GM23338 (cell line): ENCODE measurements at regions not wholly inside any gene's neighbourhood (a gene's known extent, or its start where the extent isn't known, plus 50 kb on each side); places are given as distances from the start of the nearest gene placed in this dataset.

ENCODE experiments used
- ATAC-seq: fragments of 200-7000 bp; cut with Tn5 transposase; 3 replicates; pipeline ENCODE4 v1.9.1; 2020
- DNase-seq: peaks from one replicate; pipeline ENCODE4 v3.0.0-alpha.2; 2015; ENCODE audit warnings: low spot score
- H2AFZ ChIP-seq: fragments of 200-600 bp; sonication (generic); 2 replicates; pipeline ENCODE4 v1.8.0; 2016; ENCODE audit warnings: antibody characterized with exemption, mild to moderate bottlenecking, moderate library complexity
- H3F3A ChIP-seq: fragments of 200-600 bp; sonication (generic); replicated peaks from 2 replicates; pipeline ENCODE4 v1.8.0; 2017; ENCODE audit warnings: antibody characterized with exemption, mixed run types, low read depth
- H3K27ac ChIP-seq: fragments of 200-600 bp; sonication (generic); 2 replicates; pipeline ENCODE4 v1.6.1; 2016; ENCODE audit warnings: low read depth
- H3K27me3 ChIP-seq: fragments of 200-600 bp; sonication (generic); 2 replicates; pipeline ENCODE4 v1.8.0; 2016; ENCODE audit warnings: mild to moderate bottlenecking, mixed run types, moderate library complexity; ENCODE audit not compliant: insufficient read depth
- H3K36me3 ChIP-seq: fragments of 200-600 bp; sonication (generic); 2 replicates; pipeline ENCODE4 v1.8.0; 2016; ENCODE audit warnings: mild to moderate bottlenecking; ENCODE audit not compliant: insufficient read depth
- H3K4me1 ChIP-seq: fragments of 200-600 bp; sonication (generic); 2 replicates; pipeline ENCODE4 v1.8.0; 2016; ENCODE audit warnings: mild to moderate bottlenecking, moderate library complexity; ENCODE audit not compliant: insufficient read depth
- H3K4me2 ChIP-seq: fragments of 200-600 bp; sonication (generic); 2 replicates; pipeline ENCODE4 v1.7.1; 2017; ENCODE audit warnings: mixed run types
- H3K4me3 ChIP-seq: fragments of 200-600 bp; sonication (generic); 2 replicates; pipeline ENCODE4 v1.6.1; 2016; ENCODE audit warnings: mixed run types
- H3K79me2 ChIP-seq: fragments of 200-600 bp; sonication (generic); replicated peaks from 2 replicates; pipeline ENCODE4 v1.8.0; 2017; ENCODE audit warnings: mild to moderate bottlenecking; ENCODE audit not compliant: insufficient read depth
- H3K9me2 ChIP-seq: fragments of 200-600 bp; sonication (generic); 2 replicates; pipeline ENCODE4 v1.8.0; 2017; ENCODE audit not compliant: insufficient read depth
- H4K20me1 ChIP-seq: fragments of 200-600 bp; sonication (generic); replicated peaks from 2 replicates; pipeline ENCODE4 v1.8.0; 2017; ENCODE audit warnings: mild to moderate bottlenecking; ENCODE audit not compliant: insufficient read depth
- H3K27ac Mint-ChIP-seq: 2 replicates; pipeline ENCODE4 v1.8.0; 2020; ENCODE audit warnings: inconsistent platforms, mild to moderate bottlenecking, moderate library complexity, mixed read lengths
- H3K27me3 Mint-ChIP-seq: 3 replicates; pipeline ENCODE4 v1.8.0; 2022; ENCODE audit warnings: low read depth, mild to moderate bottlenecking, moderate library complexity, mixed read lengths, inconsistent platforms; ENCODE audit not compliant: insufficient read depth, poor library complexity
- H3K36me3 Mint-ChIP-seq: 3 replicates; pipeline ENCODE4 v1.8.0; 2021; ENCODE audit warnings: low read depth, mild to moderate bottlenecking, inconsistent platforms, moderate library complexity, mixed read lengths
- H3K4me1 Mint-ChIP-seq: 3 replicates; pipeline ENCODE4 v1.8.0; 2020; ENCODE audit warnings: mild to moderate bottlenecking, inconsistent platforms, mixed read lengths
- H3K4me3 Mint-ChIP-seq: 3 replicates; pipeline ENCODE4 v1.8.0; 2021; ENCODE audit warnings: moderate library complexity, mild to moderate bottlenecking, inconsistent platforms, mixed read lengths
- H3K9me3 Mint-ChIP-seq: 3 replicates; pipeline ENCODE4 v1.8.0; 2020; ENCODE audit warnings: moderate library complexity, mild to moderate bottlenecking, inconsistent platforms, mixed read lengths
- CREB1 ChIP-seq: fragments of 250-450 bp; sonication (Bioruptor Pico); IDR thresholded peaks from 2 replicates; pipeline ENCODE4 v1.5.0; 2020; ENCODE audit warnings: low read depth, mild to moderate bottlenecking, moderate library complexity
- CTCF ChIP-seq, 2 experiments: fragments of 200-600 bp in 1 of 2; sonication (generic) in 1 of 2; conservative IDR thresholded peaks; 2 replicates each; pipeline versions ENCODE4 v1.5.1 to v1.6.1; 2016 to 2017; ENCODE audit warnings: antibody characterized with exemption in 2 of 2, low read depth in 2 of 2, mild to moderate bottlenecking in 2 of 2, moderate library complexity in 1 of 2
- EZH2 ChIP-seq: fragments of 200-600 bp; sonication (generic); IDR thresholded peaks from one replicate; pipeline ENCODE4 v1.8.0; 2017; ENCODE audit warnings: antibody characterized with exemption, mild to moderate bottlenecking, low read depth; ENCODE audit not compliant: unreplicated experiment
- EZH2phosphoT487 ChIP-seq: fragments of 200-600 bp; sonication (generic); IDR thresholded peaks from one replicate; pipeline ENCODE4 v1.8.1; 2018; ENCODE audit warnings: antibody characterized with exemption; ENCODE audit not compliant: unreplicated experiment
- JUNB ChIP-seq: IDR thresholded peaks from one replicate; pipeline ENCODE4 v1.6.1; 2016; ENCODE audit warnings: antibody characterized with exemption; ENCODE audit not compliant: unreplicated experiment
- NANOG ChIP-seq: IDR thresholded peaks from 2 replicates; pipeline ENCODE4 v1.6.1; 2016; ENCODE audit warnings: antibody characterized with exemption, borderline replicate concordance
- POLR2AphosphoS5 ChIP-seq: IDR thresholded peaks from 2 replicates; pipeline ENCODE4 v1.6.1; 2016; ENCODE audit warnings: antibody characterized with exemption, low read depth
- REST ChIP-seq: IDR thresholded peaks from one replicate; pipeline ENCODE4 v1.6.1; 2018; ENCODE audit warnings: antibody characterized with exemption; ENCODE audit not compliant: unreplicated experiment
- STAT1 ChIP-seq: IDR thresholded peaks from one replicate; pipeline ENCODE4 v1.6.1; 2016; ENCODE audit warnings: antibody characterized with exemption; ENCODE audit not compliant: unreplicated experiment
- ZNF114 ChIP-seq: fragments of 250-450 bp; sonication (Bioruptor Pico); IDR thresholded peaks from 2 replicates; pipeline ENCODE4 v1.5.0; 2020; ENCODE audit warnings: mild to moderate bottlenecking, moderate library complexity
- ZNF331 ChIP-seq: fragments of 250-450 bp; sonication (Bioruptor Pico); IDR thresholded peaks from 2 replicates; pipeline ENCODE4 v1.5.0; 2020; ENCODE audit warnings: low read depth, mild to moderate bottlenecking, moderate library complexity
- TF ChIP-seq, protein P1 (sequence below): fragments of 250-450 bp; sonication (Bioruptor Pico); IDR thresholded peaks from 2 replicates; pipeline ENCODE4 v1.5.0; 2020; ENCODE audit warnings: mild to moderate bottlenecking, moderate library complexity
- TF ChIP-seq, protein P2 (sequence below): IDR thresholded peaks from 2 replicates; pipeline ENCODE4 v1.6.1; 2016; ENCODE audit warnings: antibody characterized with exemption

GRCh38 chr6:1088492-1089001 lies 223.4 kb upstream of the FOXQ1 start:
- Mint-ChIP-seq H3K4me1 (no peaks in the 10 kb centered on the region), H3K9me3 (no peaks in the 10 kb centered on the region)
- ATAC-seq, result no peak

More at GRCh38 chr6:1088492-1089001, 223.4 kb upstream of the FOXQ1 start:
- DNase-seq, result no peak
- no peaks in the 10 kb centered on the region for H3K36me3 Mint-ChIP-seq
- H3K9me2 ChIP-seq, result no peaks in the 10 kb centered on the region
- no peaks in the 10 kb centered on the region for H4K20me1 ChIP-seq
- no peaks in the 10 kb centered on the region for H3K4me1 ChIP-seq
- H3K27me3 Mint-ChIP-seq, result no peaks in the 10 kb centered on the region
- no peak overlapping the region for H3K4me3 Mint-ChIP-seq
- no peak overlapping the region for H3K4me2 ChIP-seq
- no peak overlapping the region for H3K4me3 ChIP-seq
- H3K27ac Mint-ChIP-seq, result no peak overlapping the region
- H3F3A ChIP-seq, result no peaks in the 10 kb centered on the region
- H3K36me3 ChIP-seq, result no peaks in the 10 kb centered on the region
- H2AFZ ChIP-seq, result no peak overlapping the region
- no peaks in the 10 kb centered on the region for H3K79me2 ChIP-seq
- no peak overlapping the region for H3K27ac ChIP-seq
- no peaks in the 10 kb centered on the region for H3K27me3 ChIP-seq
- TF ChIP-seq EZH2phosphoT487, result no peak
- no peak for TF ChIP-seq CTCF (conservative IDR thresholded peaks at IDR 0.05; ENCODE audit: low read depth in 2 of 2)
- TF ChIP-seq, protein P1, sequence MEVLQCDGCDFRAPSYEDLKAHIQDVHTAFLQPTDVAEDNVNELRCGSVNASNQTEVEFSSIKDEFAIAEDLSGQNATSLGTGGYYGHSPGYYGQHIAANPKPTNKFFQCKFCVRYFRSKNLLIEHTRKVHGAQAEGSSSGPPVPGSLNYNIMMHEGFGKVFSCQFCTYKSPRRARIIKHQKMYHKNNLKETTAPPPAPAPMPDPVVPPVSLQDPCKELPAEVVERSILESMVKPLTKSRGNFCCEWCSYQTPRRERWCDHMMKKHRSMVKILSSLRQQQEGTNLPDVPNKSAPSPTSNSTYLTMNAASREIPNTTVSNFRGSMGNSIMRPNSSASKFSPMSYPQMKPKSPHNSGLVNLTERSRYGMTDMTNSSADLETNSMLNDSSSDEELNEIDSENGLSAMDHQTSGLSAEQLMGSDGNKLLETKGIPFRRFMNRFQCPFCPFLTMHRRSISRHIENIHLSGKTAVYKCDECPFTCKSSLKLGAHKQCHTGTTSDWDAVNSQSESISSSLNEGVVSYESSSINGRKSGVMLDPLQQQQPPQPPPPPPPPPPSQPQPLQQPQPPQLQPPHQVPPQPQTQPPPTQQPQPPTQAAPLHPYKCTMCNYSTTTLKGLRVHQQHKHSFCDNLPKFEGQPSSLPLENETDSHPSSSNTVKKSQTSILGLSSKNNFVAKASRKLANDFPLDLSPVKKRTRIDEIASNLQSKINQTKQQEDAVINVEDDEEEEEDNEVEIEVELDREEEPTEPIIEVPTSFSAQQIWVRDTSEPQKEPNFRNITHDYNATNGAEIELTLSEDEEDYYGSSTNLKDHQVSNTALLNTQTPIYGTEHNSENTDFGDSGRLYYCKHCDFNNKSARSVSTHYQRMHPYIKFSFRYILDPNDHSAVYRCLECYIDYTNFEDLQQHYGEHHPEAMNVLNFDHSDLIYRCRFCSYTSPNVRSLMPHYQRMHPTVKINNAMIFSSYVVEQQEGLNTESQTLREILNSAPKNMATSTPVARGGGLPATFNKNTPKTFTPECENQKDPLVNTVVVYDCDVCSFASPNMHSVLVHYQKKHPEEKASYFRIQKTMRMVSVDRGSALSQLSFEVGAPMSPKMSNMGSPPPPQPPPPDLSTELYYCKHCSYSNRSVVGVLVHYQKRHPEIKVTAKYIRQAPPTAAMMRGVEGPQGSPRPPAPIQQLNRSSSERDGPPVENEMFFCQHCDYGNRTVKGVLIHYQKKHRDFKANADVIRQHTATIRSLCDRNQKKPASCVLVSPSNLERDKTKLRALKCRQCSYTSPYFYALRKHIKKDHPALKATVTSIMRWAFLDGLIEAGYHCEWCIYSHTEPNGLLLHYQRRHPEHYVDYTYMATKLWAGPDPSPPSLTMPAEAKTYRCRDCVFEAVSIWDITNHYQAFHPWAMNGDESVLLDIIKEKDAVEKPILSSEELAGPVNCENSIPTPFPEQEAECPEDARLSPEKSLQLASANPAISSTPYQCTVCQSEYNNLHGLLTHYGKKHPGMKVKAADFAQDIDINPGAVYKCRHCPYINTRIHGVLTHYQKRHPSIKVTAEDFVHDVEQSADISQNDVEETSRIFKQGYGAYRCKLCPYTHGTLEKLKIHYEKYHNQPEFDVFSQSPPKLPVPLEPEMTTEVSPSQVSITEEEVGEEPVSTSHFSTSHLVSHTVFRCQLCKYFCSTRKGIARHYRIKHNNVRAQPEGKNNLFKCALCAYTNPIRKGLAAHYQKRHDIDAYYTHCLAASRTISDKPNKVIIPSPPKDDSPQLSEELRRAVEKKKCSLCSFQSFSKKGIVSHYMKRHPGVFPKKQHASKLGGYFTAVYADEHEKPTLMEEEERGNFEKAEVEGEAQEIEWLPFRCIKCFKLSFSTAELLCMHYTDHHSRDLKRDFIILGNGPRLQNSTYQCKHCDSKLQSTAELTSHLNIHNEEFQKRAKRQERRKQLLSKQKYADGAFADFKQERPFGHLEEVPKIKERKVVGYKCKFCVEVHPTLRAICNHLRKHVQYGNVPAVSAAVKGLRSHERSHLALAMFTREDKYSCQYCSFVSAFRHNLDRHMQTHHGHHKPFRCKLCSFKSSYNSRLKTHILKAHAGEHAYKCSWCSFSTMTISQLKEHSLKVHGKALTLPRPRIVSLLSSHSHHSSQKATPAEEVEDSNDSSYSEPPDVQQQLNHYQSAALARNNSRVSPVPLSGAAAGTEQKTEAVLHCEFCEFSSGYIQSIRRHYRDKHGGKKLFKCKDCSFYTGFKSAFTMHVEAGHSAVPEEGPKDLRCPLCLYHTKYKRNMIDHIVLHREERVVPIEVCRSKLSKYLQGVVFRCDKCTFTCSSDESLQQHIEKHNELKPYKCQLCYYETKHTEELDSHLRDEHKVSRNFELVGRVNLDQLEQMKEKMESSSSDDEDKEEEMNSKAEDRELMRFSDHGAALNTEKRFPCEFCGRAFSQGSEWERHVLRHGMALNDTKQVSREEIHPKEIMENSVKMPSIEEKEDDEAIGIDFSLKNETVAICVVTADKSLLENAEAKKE (CRISPR knock-in tag), result no peak
- TF ChIP-seq NANOG, result no peak
- TF ChIP-seq POLR2AphosphoS5, result no peak
- TF ChIP-seq STAT1, result no peak
- no peak for TF ChIP-seq EZH2
- TF ChIP-seq, protein P2, sequence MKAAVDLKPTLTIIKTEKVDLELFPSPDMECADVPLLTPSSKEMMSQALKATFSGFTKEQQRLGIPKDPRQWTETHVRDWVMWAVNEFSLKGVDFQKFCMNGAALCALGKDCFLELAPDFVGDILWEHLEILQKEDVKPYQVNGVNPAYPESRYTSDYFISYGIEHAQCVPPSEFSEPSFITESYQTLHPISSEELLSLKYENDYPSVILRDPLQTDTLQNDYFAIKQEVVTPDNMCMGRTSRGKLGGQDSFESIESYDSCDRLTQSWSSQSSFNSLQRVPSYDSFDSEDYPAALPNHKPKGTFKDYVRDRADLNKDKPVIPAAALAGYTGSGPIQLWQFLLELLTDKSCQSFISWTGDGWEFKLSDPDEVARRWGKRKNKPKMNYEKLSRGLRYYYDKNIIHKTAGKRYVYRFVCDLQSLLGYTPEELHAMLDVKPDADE, result no peak
- no peak for TF ChIP-seq CREB1 (CRISPR knock-in tag)
- no peak for TF ChIP-seq JUNB
- TF ChIP-seq REST, result no peak
- no peak for TF ChIP-seq ZNF114 (CRISPR knock-in tag)
- TF ChIP-seq ZNF331 (CRISPR knock-in tag), result no peak
